GM12878 (cell line): ENCODE measurements at regions not wholly inside any gene's neighbourhood (a gene's known extent, or its start where the extent isn't known, plus 50 kb on each side); places are given as distances from the start of the nearest gene placed in this dataset.
"Not testable (repeated sequence)": the region's sequence is repeated elsewhere in the genome, so short reads cannot be mapped to it uniquely, and the experiment has no call there.

Experiments used
- ATAC-seq: fragments of 200-7000 bp; cut with Tn5 transposase; 3 replicates; pipeline ENCODE4 v1.9.1; 2020; ENCODE audit warnings: mild to moderate bottlenecking, moderate library complexity
- BruUV-seq: library from RNA; stranded (reverse); fragments of 400-500 nt; replicated peaks from 2 replicates; lab custom pipeline; 2021; lab: Mats Ljungman, UMichigan
- CTCF ChIA-PET: fragments of 300-600 bp; sonication (Branson Sonifier 250); formaldehyde crosslinking; extraction: SDS; loops from one replicate; lab custom pipeline; 2021; ENCODE audit warnings: inconsistent platforms; lab: Yijun Ruan, JAX
- POLR2A ChIA-PET: fragments of 350-600 bp; formaldehyde crosslinking; extraction: SDS; loops from one replicate; lab custom pipeline; 2021; ENCODE audit warnings: inconsistent platforms; lab: Charles Lee
- RAD21 ChIA-PET: fragments of 300-600 bp; sonication (Branson Sonifier 250); formaldehyde crosslinking; loops from one replicate; lab custom pipeline; 2023; ENCODE audit warnings: antibody characterized with exemption; ENCODE audit not compliant: unreplicated experiment; lab: Charles Lee
- SMC1A ChIA-PET: fragments of 300-600 bp; sonication (Branson Sonifier 250); formaldehyde crosslinking; loops from one replicate; lab custom pipeline; 2023; ENCODE audit not compliant: unreplicated experiment, uncharacterized antibody; lab: Charles Lee
- DNase-seq: peaks from one replicate; pipeline ENCODE4 v3.0.0-alpha.2; 2011; ENCODE audit warnings: low read depth, low spot score
- FAIRE-seq: peaks from 3 replicates; lab custom pipeline; 2011; peaks lifted over from hg19 to GRCh38; lab: Jason Lieb, UNC
- H2AFZ ChIP-seq: 2 replicates; pipeline ENCODE4 v1.6.0; 2011; ENCODE audit warnings: low read depth, low read length, control low read depth; ENCODE audit not compliant: control insufficient read depth
- H3K27ac ChIP-seq: 2 replicates; pipeline ENCODE4 v1.5.1; 2011; ENCODE audit warnings: control low read depth; ENCODE audit not compliant: control insufficient read depth, insufficient read depth
- H3K27me3 ChIP-seq, 2 experiments: replicated peaks in 1 of 2; 2 replicates each; pipeline versions ENCODE4 v1.6.0 to v1.6.1; 2011; ENCODE audit warnings: low read length in 1 of 2; ENCODE audit not compliant: control insufficient read depth in 2 of 2, insufficient read depth in 2 of 2
- H3K36me3 ChIP-seq, 2 experiments: 2 replicates each; pipeline ENCODE4 v1.5.1; 2011; ENCODE audit warnings: low read length in 1 of 2; ENCODE audit not compliant: control insufficient read depth in 2 of 2, insufficient read depth in 2 of 2
- H3K4me1 ChIP-seq: 2 replicates; pipeline ENCODE4 v1.6.1; 2011; ENCODE audit warnings: mild to moderate bottlenecking, low read length, moderate library complexity, mixed read lengths; ENCODE audit not compliant: control insufficient read depth, insufficient read depth
- H3K4me2 ChIP-seq: 2 replicates; pipeline ENCODE4 v1.6.0; 2011; ENCODE audit warnings: control low read depth; ENCODE audit not compliant: control insufficient read depth, insufficient read depth
- H3K4me3 ChIP-seq: fragments of 200-600 bp; sonication (generic); 2 replicates; pipeline ENCODE4 v1.5.1; 2016
- H3K79me2 ChIP-seq: 2 replicates; pipeline ENCODE4 v1.6.0; 2011; ENCODE audit warnings: low read length; ENCODE audit not compliant: control insufficient read depth, insufficient read depth
- H3K9ac ChIP-seq: 2 replicates; pipeline ENCODE4 v1.8.0; 2011; ENCODE audit warnings: low read length, control low read depth, mixed read lengths; ENCODE audit not compliant: control insufficient read depth, insufficient read depth
- H3K9me3 ChIP-seq: replicated peaks from 3 replicates; pipeline ENCODE4 v1.5.1; 2011; ENCODE audit warnings: mild to moderate bottlenecking, low read length; ENCODE audit not compliant: control insufficient read depth, insufficient read depth
- H4K20me1 ChIP-seq: 2 replicates; pipeline ENCODE4 v1.6.0; 2011; ENCODE audit not compliant: control insufficient read depth, insufficient read depth
- BCL3 ChIP-seq: IDR thresholded peaks from 2 replicates; pipeline ENCODE4 v1.6.1; 2011; ENCODE audit warnings: borderline replicate concordance, low read depth, mild to moderate bottlenecking, moderate library complexity, low read length; ENCODE audit not compliant: insufficient read depth, poor library complexity, severe bottlenecking
- BRCA1 ChIP-seq: IDR thresholded peaks from 2 replicates; pipeline ENCODE4 v1.6.1; 2011; ENCODE audit warnings: low read depth, low read length, improper control_type of control experiment
- CBX3 ChIP-seq: fragments of 200-600 bp; sonication (generic); IDR thresholded peaks from 2 replicates; pipeline ENCODE4 v1.6.1; 2016; ENCODE audit warnings: low read depth, borderline replicate concordance
- POLR2AphosphoS5 ChIP-seq: IDR thresholded peaks from 2 replicates; pipeline ENCODE4 v1.6.1; 2011; ENCODE audit warnings: mild to moderate bottlenecking, low read length, inconsistent platforms
- RBBP5 ChIP-seq: fragments of 200-600 bp; sonication (generic); conservative IDR thresholded peaks from 2 replicates; pipeline ENCODE4 v1.6.1; 2016
- SMC3 ChIP-seq: IDR thresholded peaks from 2 replicates; pipeline ENCODE4 v1.6.1; 2011; ENCODE audit warnings: low read length, improper control_type of control experiment, borderline replicate concordance
- ZBTB11 ChIP-seq: fragments of 450-650 bp; formaldehyde crosslinking; IDR thresholded peaks from 2 replicates; pipeline ENCODE4 v1.5.0; 2022; ENCODE audit warnings: mild to moderate bottlenecking, missing genetic modification characterization
- WGBS: methylation state at CpG from one replicate; pipeline ENCODE4 v1.1.6; 2016; ENCODE audit warnings: low lambda C conversion rate; ENCODE audit not compliant: insufficient replicate concordance, insufficient coverage; ENCODE audit errors: missing lambda C conversion rate; 5-methylcytosine and 5-hydroxymethylcytosine counted together
- in situ Hi-C: fragments of 300-500 bp; cut with MboI; formaldehyde crosslinking; loops from 9 replicates; pipeline ENCODE4 v1.14.3; 2018; ENCODE audit warnings: mixed read lengths
- intact Hi-C: fragments of 100-400 bp; cut with micrococcal nuclease; formaldehyde crosslinking; loops from one replicate; pipeline ENCODE4 v1.14.2; 2022; ENCODE audit not compliant: unreplicated experiment
- TF ChIP-seq, protein P1 (sequence below): IDR thresholded peaks from 2 replicates; pipeline ENCODE4 v1.6.1; 2011; ENCODE audit warnings: borderline replicate concordance, low read depth, mild to moderate bottlenecking, moderate library complexity, mixed read lengths, low read length; ENCODE audit not compliant: insufficient read depth; ENCODE audit errors: extremely low read length

DNA sequence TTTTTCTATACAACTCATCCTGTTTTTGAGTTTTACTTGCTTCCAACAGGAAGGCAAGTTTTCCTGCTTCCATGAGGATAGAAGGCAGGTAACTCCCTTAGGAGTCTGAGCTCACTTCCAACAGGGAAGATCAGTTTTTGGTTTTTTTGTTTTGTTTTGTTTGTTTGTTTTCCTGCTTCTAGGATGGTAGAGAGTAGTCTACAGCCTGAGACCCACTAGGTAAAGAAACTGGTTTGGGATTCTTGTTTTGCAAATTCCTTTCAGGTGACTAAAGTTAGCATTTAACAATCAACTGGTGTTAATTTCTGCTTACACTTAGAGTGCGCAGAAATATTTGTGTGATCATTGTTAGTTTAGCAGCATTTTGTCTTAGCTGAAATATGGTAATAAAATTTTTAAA, 227.8 kb upstream of the TACR3 start (continued):
- no peak for TF ChIP-seq CBX3

DNA sequence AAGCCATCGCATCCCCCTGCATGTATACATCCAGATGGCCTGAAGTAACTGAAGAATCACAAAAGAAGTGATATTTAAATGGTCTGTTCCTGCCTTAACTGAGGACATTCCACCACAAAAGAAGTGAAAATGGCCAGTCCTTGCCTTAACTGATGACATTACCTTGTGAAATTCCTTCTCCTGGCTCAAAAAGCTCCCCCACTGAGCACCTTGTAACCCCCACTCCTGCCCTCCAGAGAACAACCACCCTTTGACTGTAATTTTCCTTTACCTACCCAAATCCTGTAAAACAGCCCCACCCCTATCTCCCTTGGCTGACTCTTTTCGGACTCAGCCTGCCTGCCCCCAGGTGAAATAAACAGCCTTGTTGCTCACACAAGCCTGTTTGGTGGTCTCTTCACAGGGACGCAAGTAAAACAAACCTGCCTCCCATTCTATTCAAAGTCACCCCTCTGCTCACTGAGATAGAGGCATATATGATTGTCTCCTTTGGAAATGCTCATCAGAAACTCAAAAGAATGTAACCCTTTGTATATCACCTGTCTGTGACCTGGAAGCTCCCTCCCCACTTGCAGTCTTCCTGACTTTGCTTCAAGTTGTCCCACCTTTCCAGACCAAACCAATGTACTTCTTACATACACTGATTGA, 227.0 kb upstream of the TACR3 start:
- H3K4me1 ChIP-seq, DNase-seq, H3K9ac ChIP-seq, H3K36me3 ChIP-seq, CTCF ChIA-PET, H3K79me2 ChIP-seq, FAIRE-seq, BruUV-seq, H4K20me1 ChIP-seq, H2AFZ ChIP-seq, H3K27me3 ChIP-seq, in situ Hi-C loops, H3K27ac ChIP-seq, RAD21 ChIA-PET, H3K9me3 ChIP-seq, POLR2A ChIA-PET, intact Hi-C loops, ATAC-seq, H3K4me2 ChIP-seq, H3K4me3 ChIP-seq: not testable (repeated sequence)
- 20% methylated on average over 3 of the region's 3 CpGs for WGBS
- SMC1A ChIA-PET: interaction anchor here (0.6 to 1.1 kb wide), 2 partner anchors 13 to 49 kb away, joined by 3 read pairs; no protein-coding TSS in a partner anchor

- ATAC-seq (no peak), FAIRE-seq (no peak), DNase-seq (no peak)
- H3K36me3 ChIP-seq: no peaks in the 10 kb centered on the region
- no peaks in the 10 kb centered on the region for H3K4me1 ChIP-seq
- no peak overlapping the region for H3K4me3 ChIP-seq
- no peak overlapping the region for H3K4me2 ChIP-seq
- H3K9ac ChIP-seq: no peak overlapping the region
- ChIA-PET POLR2A (no interaction called here), CTCF (interaction anchor here (0.6 to 1.2 kb wide), 3 partner anchors 11 to 152 kb away, joined by 3 to 4 read pairs (median 3); no protein-coding TSS in a partner anchor), RAD21 (no interaction called here), SMC1A (no interaction called here)
- 22% methylated on average over 4 of the region's 4 CpGs for WGBS
- H3K9me3 ChIP-seq: no peaks in the 10 kb centered on the region
- no peaks in the 10 kb centered on the region for H3K79me2 ChIP-seq
- no TSS peak for BruUV-seq
- H3K27ac ChIP-seq: no peak overlapping the region
- H3K27me3 ChIP-seq: no peaks in the 10 kb centered on the region
- no peak overlapping the region for H2AFZ ChIP-seq
- no peaks in the 10 kb centered on the region for H4K20me1 ChIP-seq
- intact Hi-C loops: loop anchor here (10.0 kb wide), 1 partner anchor 734 kb away; no protein-coding TSS in a partner anchor
- in situ Hi-C loops: loop anchor here (10.0 kb wide), 1 partner anchor 734 kb away; no protein-coding TSS in a partner anchor
- no peak for TF ChIP-seq BCL3
- TF ChIP-seq, protein P1, sequence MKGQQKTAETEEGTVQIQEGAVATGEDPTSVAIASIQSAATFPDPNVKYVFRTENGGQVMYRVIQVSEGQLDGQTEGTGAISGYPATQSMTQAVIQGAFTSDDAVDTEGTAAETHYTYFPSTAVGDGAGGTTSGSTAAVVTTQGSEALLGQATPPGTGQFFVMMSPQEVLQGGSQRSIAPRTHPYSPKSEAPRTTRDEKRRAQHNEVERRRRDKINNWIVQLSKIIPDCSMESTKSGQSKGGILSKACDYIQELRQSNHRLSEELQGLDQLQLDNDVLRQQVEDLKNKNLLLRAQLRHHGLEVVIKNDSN: no peak
- no peak for TF ChIP-seq RBBP5
- TF ChIP-seq ZBTB11 (CRISPR knock-in tag): no peak
- TF ChIP-seq POLR2AphosphoS5: no peak
- no peak for TF ChIP-seq SMC3
- TF ChIP-seq BRCA1: no peak
These were observed 218.7 kb upstream of the TACR3 start for GRCh38 chr4:103938488-103938887.
